HG03342 (cell line): ENCODE measurements at regions not wholly inside any gene's neighbourhood (a gene's known extent, or its start where the extent isn't known, plus 50 kb on each side); places are given as distances from the start of the nearest gene placed in this dataset.
A peak's percentile ranks its signal among the peaks of the same experiment; 100 is the strongest.

Experiments used
- ATAC-seq: cut with Tn5 transposase; IDR thresholded peaks from one replicate; pipeline ENCODE4 v1.9.1; 2021; ENCODE audit warnings: mild to moderate bottlenecking, moderate library complexity; ENCODE audit not compliant: unreplicated experiment

- no peak for ATAC-seq
These were observed 1276.0 kb upstream of the ADGRL4 start for GRCh38 chr1:80282536-80282935.

GRCh38 chr1:80278936-80279335 is 1272.4 kb upstream of the ADGRL4 start:
- no peak for ATAC-seq

GRCh38 chr1:80274256-80274655 is 1267.7 kb upstream of the ADGRL4 start:
- ATAC-seq = no peak

GRCh38 chr1:80272495-80272894 is 1266.0 kb upstream of the ADGRL4 start:
- ATAC-seq = no peak

- ATAC-seq = no peak
These were observed 1252.1 kb upstream of the ADGRL4 start for GRCh38 chr1:80258659-80259058.

- ATAC-seq = no peak
These were observed 1245.1 kb upstream of the ADGRL4 start for GRCh38 chr1:80251591-80251990.

- ATAC-seq = no peak
These were observed 1244.6 kb upstream of the ADGRL4 start for GRCh38 chr1:80251171-80251570.

GRCh38 chr1:80250573-80251168 is 1244.1 kb upstream of the ADGRL4 start:
- no peak for ATAC-seq

GRCh38 chr1:80249699-80250098 is 1243.2 kb upstream of the ADGRL4 start:
- no peak for ATAC-seq

GRCh38 chr1:80248886-80249285 is 1242.4 kb upstream of the ADGRL4 start:
- no peak for ATAC-seq

GRCh38 chr1:80245813-80246212 is 1239.3 kb upstream of the ADGRL4 start:
- no peak for ATAC-seq

- ATAC-seq = no peak
These were observed 1237.8 kb upstream of the ADGRL4 start for GRCh38 chr1:80244372-80244771.

- no peak for ATAC-seq
These were observed 1235.0 kb upstream of the ADGRL4 start for GRCh38 chr1:80241566-80241965.

GRCh38 chr1:80225510-80225909 is 1219.0 kb upstream of the ADGRL4 start:
- no peak for ATAC-seq

- ATAC-seq = no peak
These were observed 1214.8 kb upstream of the ADGRL4 start for GRCh38 chr1:80221319-80221718.

GRCh38 chr1:80218112-80218511 is 1211.6 kb upstream of the ADGRL4 start:
- peak; percentile 88 for ATAC-seq

GRCh38 chr1:80217377-80217986 is 1211.0 kb upstream of the ADGRL4 start:
- no peak for ATAC-seq

GRCh38 chr1:80214888-80215540 is 1208.5 kb upstream of the ADGRL4 start:
- ATAC-seq = no peak

GRCh38 chr1:80212948-80213347 is 1206.4 kb upstream of the ADGRL4 start:
- no peak for ATAC-seq

GRCh38 chr1:80211691-80212380 is 1205.3 kb upstream of the ADGRL4 start:
- ATAC-seq = no peak

GRCh38 chr1:80202118-80202517 is 1195.6 kb upstream of the ADGRL4 start:
- ATAC-seq = no peak

GRCh38 chr1:80194221-80194620 is 1187.7 kb upstream of the ADGRL4 start:
- ATAC-seq = no peak
